GM19043 (cell line): ENCODE measurements at regions not wholly inside any gene's neighbourhood (a gene's known extent, or its start where the extent isn't known, plus 50 kb on each side); places are given as distances from the start of the nearest gene placed in this dataset.
"Not testable (repeated sequence)": the region's sequence is repeated elsewhere in the genome, so short reads cannot be mapped to it uniquely, and the experiment has no call there.

Experiments
- ATAC-seq: cut with Tn5 transposase; IDR thresholded peaks from one replicate; pipeline ENCODE4 v1.9.1; 2021; ENCODE audit warnings: low read depth; ENCODE audit not compliant: unreplicated experiment

GRCh38 chr4:83213640-83214039 lies 71.0 kb downstream of the COQ2 start:
- ATAC-seq, result no peak

GRCh38 chr4:83212041-83212851 lies 72.4 kb downstream of the COQ2 start:
- peak; percentile 83 for ATAC-seq

GRCh38 chr4:83209419-83209818 lies 75.2 kb downstream of the COQ2 start:
- no peak for ATAC-seq

GRCh38 chr4:83208371-83209365 lies 75.9 kb downstream of the COQ2 start:
- ATAC-seq, result no peak

- ATAC-seq, result no peak
These were observed 77.0 kb downstream of the COQ2 start for GRCh38 chr4:83207497-83208101.

- ATAC-seq, result no peak
These were observed 78.8 kb downstream of the COQ2 start for GRCh38 chr4:83205760-83206159.

- no peak for ATAC-seq
These were observed 79.9 kb downstream of the COQ2 start for GRCh38 chr4:83204731-83205130.

- no peak for ATAC-seq
These were observed 82.8 kb downstream of the COQ2 start for GRCh38 chr4:83201761-83202160.

- no peak for ATAC-seq
These were observed 83.2 kb upstream of the PLAC8 start for GRCh38 chr4:83197555-83198235.

GRCh38 chr4:83196921-83197320 lies 82.4 kb upstream of the PLAC8 start:
- ATAC-seq, result no peak

- no peak for ATAC-seq
These were observed 80.7 kb upstream of the PLAC8 start for GRCh38 chr4:83195269-83195668.

GRCh38 chr4:83194588-83194987 lies 80.1 kb upstream of the PLAC8 start:
- not testable (repeated sequence) for ATAC-seq

GRCh38 chr4:83192634-83193033 lies 78.1 kb upstream of the PLAC8 start:
- ATAC-seq, result no peak

GRCh38 chr4:83191026-83191425 lies 76.5 kb upstream of the PLAC8 start:
- no peak for ATAC-seq

GRCh38 chr4:83189631-83190136 lies 75.2 kb upstream of the PLAC8 start:
- ATAC-seq, result no peak

GRCh38 chr4:83180431-83180968 lies 66.0 kb upstream of the PLAC8 start:
- peak; percentile 61 for ATAC-seq

- ATAC-seq, result no peak
These were observed 64.7 kb upstream of the PLAC8 start for GRCh38 chr4:83179205-83179604.

GRCh38 chr4:83178029-83178428 lies 63.5 kb upstream of the PLAC8 start:
- ATAC-seq, result no peak

GRCh38 chr4:83177182-83177581 lies 62.7 kb upstream of the PLAC8 start:
- no peak for ATAC-seq

GRCh38 chr4:83174844-83175414 lies 60.4 kb upstream of the PLAC8 start:
- peak; percentile 56 for ATAC-seq
